ENCODE measurements at regions not wholly inside any gene's neighbourhood (a gene's known extent, or its start where the extent isn't known, plus 50 kb on each side); places are given as distances from the start of the nearest gene placed in this dataset.

DNA sequence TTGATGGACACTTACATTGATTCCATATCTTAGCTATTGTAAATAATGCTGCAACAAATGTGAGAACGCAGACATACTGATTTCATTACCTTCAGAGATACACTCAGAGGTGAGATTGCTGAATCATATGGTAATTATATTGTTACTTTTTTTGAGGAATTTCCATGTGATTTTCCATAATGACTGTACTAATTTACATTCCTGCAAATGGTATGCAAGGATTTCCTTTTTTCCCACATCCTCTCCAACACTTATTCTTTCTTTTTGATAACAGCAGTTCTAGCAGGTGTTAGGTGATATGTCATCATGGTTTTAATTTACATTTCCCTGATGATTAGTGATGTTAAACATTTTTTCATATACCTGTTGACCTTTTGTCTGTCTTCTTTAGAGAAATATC lies 207.7 kb downstream of the C11orf87 start:
- no peak for TF ChIP-seq CTCF (IDR thresholded peaks at IDR 0.05)
- no peak for TF ChIP-seq POLR2AphosphoS5 (IDR thresholded peaks at IDR 0.05)
- TF ChIP-seq POLR2A (IDR thresholded peaks at IDR 0.05) = no peak

Measured in prostate gland (tissue), 2 donors.